K562 (cell line): ENCODE measurements at regions not wholly inside any gene's neighbourhood (a gene's known extent, or its start where the extent isn't known, plus 50 kb on each side); places are given as distances from the start of the nearest gene placed in this dataset.

Experiments
- CBFA2T3 ChIP-seq: fragments of 450-650 bp; IDR thresholded peaks from 2 replicates; pipeline ENCODE4 v1.6.1; 2017
- CTBP1 ChIP-seq: fragments of 450-650 bp; IDR thresholded peaks from 2 replicates; pipeline ENCODE4 v1.6.1; 2016; ENCODE audit warnings: borderline replicate concordance
- FOS ChIP-seq: IDR thresholded peaks from 3 replicates; pipeline ENCODE4 v1.6.1; 2011; ENCODE audit not compliant: insufficient read length; ENCODE audit errors: extremely low read depth
- FOXK2 ChIP-seq, 2 experiments: fragments of 450-650 bp; IDR thresholded peaks in 1 of 2; conservative IDR thresholded peaks in 1 of 2; 2 replicates each; pipeline ENCODE4 v1.6.1; 2016; ENCODE audit warnings: low read depth in 2 of 2, mild to moderate bottlenecking in 1 of 2
- FUS ChIP-seq: fragments of 200-400 bp; formaldehyde crosslinking; optimal IDR thresholded peaks from 2 replicates; pipeline ENCODE3; 2017; ENCODE audit warnings: low read depth, low read length
- MXI1 ChIP-seq: IDR thresholded peaks from 2 replicates; pipeline ENCODE4 v1.6.1; 2011; ENCODE audit warnings: low read depth, mild to moderate bottlenecking, improper control_type of control experiment, low read length
- NCOA1 ChIP-seq: fragments of 450-650 bp; IDR thresholded peaks from 2 replicates; pipeline ENCODE4 v1.6.1; 2016; ENCODE audit warnings: low read depth
- NRF1 ChIP-seq, 2 experiments: fragments of 450-650 bp; IDR thresholded peaks in 1 of 2; conservative IDR thresholded peaks in 1 of 2; 2 replicates each; pipeline ENCODE4 v1.6.1; 2014; ENCODE audit warnings: mild to moderate bottlenecking in 2 of 2
- RBFOX2 ChIP-seq: fragments of 200-400 bp; formaldehyde crosslinking; IDR thresholded peaks from 2 replicates; pipeline ENCODE4 v1.6.1; 2017; ENCODE audit warnings: low read depth, mild to moderate bottlenecking, low read length, moderate library complexity
- RCOR1 ChIP-seq, 2 experiments: IDR thresholded peaks; 2 replicates each; pipeline ENCODE4 v1.6.1; 2012; ENCODE audit warnings: low read depth in 2 of 2, low read length in 2 of 2, borderline replicate concordance in 1 of 2, improper control_type of control experiment in 1 of 2
- SIX5 ChIP-seq, 2 experiments: IDR thresholded peaks; 2 replicates each; pipeline ENCODE4 v1.6.1; 2011; ENCODE audit warnings: low read length in 2 of 2, borderline replicate concordance in 1 of 2, low read depth in 1 of 2, mild to moderate bottlenecking in 1 of 2, moderate library complexity in 1 of 2; ENCODE audit not compliant: insufficient read depth in 1 of 2
- SP1 ChIP-seq: sonication (generic); formaldehyde crosslinking; IDR thresholded peaks from 2 replicates; pipeline ENCODE4 v1.8.1; 2022; ENCODE audit warnings: mild to moderate bottlenecking, missing genetic modification reagents
- SRF ChIP-seq, 2 experiments: fragments of 250-450, 450-650 bp in 1 of 2; sonication (Bioruptor Pico) in 1 of 2; sonication (generic) in 1 of 2; formaldehyde crosslinking; IDR thresholded peaks; 2 replicates each; pipeline versions ENCODE4 v1.5.0 to v1.5.1; 2020 to 2022; ENCODE audit warnings: mild to moderate bottlenecking in 1 of 2, missing genetic modification reagents in 1 of 2
- TCF3 ChIP-seq: sonication (generic); formaldehyde crosslinking; IDR thresholded peaks from 2 replicates; pipeline ENCODE4 v1.4.0; 2020; ENCODE audit warnings: mild to moderate bottlenecking, missing genetic modification reagents
- YY1 ChIP-seq, 3 experiments: IDR thresholded peaks; 2 replicates each; pipeline ENCODE4 v1.6.1; 2011; ENCODE audit warnings: low read length in 2 of 3, mild to moderate bottlenecking in 2 of 3, moderate library complexity in 2 of 3, borderline replicate concordance in 1 of 3, control low read depth in 1 of 3, low read depth in 1 of 3; ENCODE audit not compliant: insufficient read depth in 3 of 3, insufficient replicate concordance in 2 of 3, control insufficient read depth in 1 of 3, insufficient read length in 1 of 3; ENCODE audit errors: extremely low read depth in 1 of 3
- ZNF124 ChIP-seq: sonication (generic); formaldehyde crosslinking; IDR thresholded peaks from 2 replicates; pipeline ENCODE4 v1.8.1; 2022; ENCODE audit warnings: missing genetic modification reagents
- ZNF3 ChIP-seq: fragments of 250-450 bp; sonication (Bioruptor Pico); IDR thresholded peaks from 2 replicates; pipeline ENCODE4 v1.5.0; 2021; ENCODE audit warnings: mild to moderate bottlenecking, moderate library complexity
- ZNF436 ChIP-seq: fragments of 250-450, 450-650 bp; sonication (Bioruptor Pico); formaldehyde crosslinking; IDR thresholded peaks from 2 replicates; pipeline ENCODE4 v1.7.0; 2020; ENCODE audit warnings: mild to moderate bottlenecking
- ZNF644 ChIP-seq: fragments of 200-800 bp; sonication (Bioruptor generic); IDR thresholded peaks from 2 replicates; pipeline ENCODE4 v1.6.1; 2016; ENCODE audit warnings: low read depth, missing genetic modification characterization, missing compliant biosample characterization
- TF ChIP-seq, protein P1 (sequence below): fragments of 450-650 bp; IDR thresholded peaks from one replicate; pipeline ENCODE4 v1.6.1; 2018; ENCODE audit warnings: mild to moderate bottlenecking, moderate library complexity; ENCODE audit not compliant: partially characterized antibody
- TF ChIP-seq, protein P2 (sequence below): sonication (generic); formaldehyde crosslinking; IDR thresholded peaks from 2 replicates; pipeline ENCODE4 v1.9.0; 2022; ENCODE audit warnings: mild to moderate bottlenecking, missing genetic modification reagents
- TF ChIP-seq, protein P3 (sequence below), 2 experiments: IDR thresholded peaks; 2 replicates each; pipeline ENCODE4 v1.6.1; 2011; ENCODE audit warnings: borderline replicate concordance in 1 of 2, control low read depth in 1 of 2, low read depth in 1 of 2, low read length in 1 of 2, mild to moderate bottlenecking in 1 of 2, mixed read lengths in 1 of 2, moderate library complexity in 1 of 2; ENCODE audit not compliant: insufficient read depth in 1 of 2, insufficient read length in 1 of 2, poor library complexity in 1 of 2, severe bottlenecking in 1 of 2; ENCODE audit errors: extremely low read depth in 1 of 2
- TF ChIP-seq, protein P4 (sequence below): fragments of 250-450 bp; sonication (Bioruptor Pico); IDR thresholded peaks from 2 replicates; pipeline ENCODE4 v1.5.0; 2021
- TF ChIP-seq, protein P5 (sequence below): fragments of 450-650 bp; IDR thresholded peaks from 2 replicates; pipeline ENCODE4 v1.6.1; 2016; ENCODE audit warnings: low read depth, mild to moderate bottlenecking, moderate library complexity

DNA sequence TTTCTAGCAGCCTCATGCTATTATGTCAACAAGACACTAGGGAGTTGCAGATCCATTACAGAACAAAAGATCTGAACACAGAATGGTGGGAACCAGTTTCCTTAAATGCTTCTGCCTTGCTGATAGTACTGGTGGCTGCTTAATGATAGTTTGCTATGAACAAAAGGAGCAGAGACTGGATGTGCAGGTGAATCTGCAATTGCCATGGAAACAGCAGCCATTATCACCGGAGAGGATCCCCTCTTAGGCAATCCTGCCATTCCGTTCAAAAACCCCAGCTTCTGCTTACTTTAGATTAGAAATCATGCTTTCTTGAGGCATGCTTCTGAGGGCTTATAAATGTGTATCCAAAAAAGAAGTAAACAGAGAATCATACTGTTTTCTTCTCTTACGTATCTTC, 80.0 kb upstream of the PRKAR2B start (continued):
- TF ChIP-seq, protein P1, sequence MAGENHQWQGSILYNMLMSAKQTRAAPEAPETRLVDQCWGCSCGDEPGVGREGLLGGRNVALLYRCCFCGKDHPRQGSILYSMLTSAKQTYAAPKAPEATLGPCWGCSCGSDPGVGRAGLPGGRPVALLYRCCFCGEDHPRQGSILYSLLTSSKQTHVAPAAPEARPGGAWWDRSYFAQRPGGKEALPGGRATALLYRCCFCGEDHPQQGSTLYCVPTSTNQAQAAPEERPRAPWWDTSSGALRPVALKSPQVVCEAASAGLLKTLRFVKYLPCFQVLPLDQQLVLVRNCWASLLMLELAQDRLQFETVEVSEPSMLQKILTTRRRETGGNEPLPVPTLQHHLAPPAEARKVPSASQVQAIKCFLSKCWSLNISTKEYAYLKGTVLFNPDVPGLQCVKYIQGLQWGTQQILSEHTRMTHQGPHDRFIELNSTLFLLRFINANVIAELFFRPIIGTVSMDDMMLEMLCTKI = no peak
- TF ChIP-seq ZNF3 (CRISPR knock-in tag) (no peak), RBFOX2 (no peak), CTBP1 (peak; percentile 29; the same call in 1 of the 2 replicates), ZNF644 (tag) (no peak), SIX5 (IDR thresholded peaks at IDR 0.05; ENCODE audit: borderline replicate concordance in 1 of 2, insufficient read depth in 1 of 2, low read depth in 1 of 2, low read length in 2 of 2) (no peak), RCOR1 (IDR thresholded peaks at IDR 0.05; ENCODE audit: borderline replicate concordance in 1 of 2, low read depth in 2 of 2, low read length in 2 of 2) (peak; percentile 10 to 75; a peak in 2 of 4 replicates), SRF (CRISPR knock-in tag; IDR thresholded peaks at IDR 0.05) (peak in 1 of 2 experiments; percentile 33; a peak in 1 of 4 replicates), FUS (no peak), CBFA2T3 (peak; percentile 38), FOS (no peak), ZNF124 (no peak), NCOA1 (no peak), ZNF436 (CRISPR knock-in tag) (no peak), FOXK2 (conservative IDR thresholded peaks at IDR 0.05 in 1 of 2, IDR thresholded peaks at IDR 0.05 in 1 of 2; ENCODE audit: low read depth in 2 of 2) (peak in 1 of 2 experiments; percentile 53; a peak in 1 of 4 replicates), NRF1 (conservative IDR thresholded peaks at IDR 0.05 in 1 of 2, IDR thresholded peaks at IDR 0.05 in 1 of 2) (no peak), YY1 (IDR thresholded peaks at IDR 0.05; ENCODE audit: borderline replicate concordance in 1 of 3, control insufficient read depth in 1 of 3, extremely low read depth in 1 of 3, insufficient read depth in 3 of 3, insufficient read length in 1 of 3, insufficient replicate concordance in 2 of 3, low read depth in 1 of 3, low read length in 2 of 3) (peak in 1 of 3 experiments; percentile 77), TCF3 (0 out of 2 replicates have a peak, but pooled peaks have one; percentile 36), MXI1 (0 out of 2 replicates have a peak, but pooled peaks have one; percentile 23), SP1 (no peak)
- TF ChIP-seq, protein P2, sequence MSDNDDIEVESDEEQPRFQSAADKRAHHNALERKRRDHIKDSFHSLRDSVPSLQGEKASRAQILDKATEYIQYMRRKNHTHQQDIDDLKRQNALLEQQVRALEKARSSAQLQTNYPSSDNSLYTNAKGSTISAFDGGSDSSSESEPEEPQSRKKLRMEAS (CRISPR knock-in tag) = no peak
- TF ChIP-seq, protein P3, sequence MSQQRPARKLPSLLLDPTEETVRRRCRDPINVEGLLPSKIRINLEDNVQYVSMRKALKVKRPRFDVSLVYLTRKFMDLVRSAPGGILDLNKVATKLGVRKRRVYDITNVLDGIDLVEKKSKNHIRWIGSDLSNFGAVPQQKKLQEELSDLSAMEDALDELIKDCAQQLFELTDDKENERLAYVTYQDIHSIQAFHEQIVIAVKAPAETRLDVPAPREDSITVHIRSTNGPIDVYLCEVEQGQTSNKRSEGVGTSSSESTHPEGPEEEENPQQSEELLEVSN (IDR thresholded peaks at IDR 0.05; ENCODE audit: borderline replicate concordance in 1 of 2, extremely low read depth in 1 of 2, insufficient read depth in 1 of 2, insufficient read length in 1 of 2, low read depth in 1 of 2, low read length in 1 of 2, poor library complexity in 1 of 2, severe bottlenecking in 1 of 2) = no peak
- TF ChIP-seq, protein P4, sequence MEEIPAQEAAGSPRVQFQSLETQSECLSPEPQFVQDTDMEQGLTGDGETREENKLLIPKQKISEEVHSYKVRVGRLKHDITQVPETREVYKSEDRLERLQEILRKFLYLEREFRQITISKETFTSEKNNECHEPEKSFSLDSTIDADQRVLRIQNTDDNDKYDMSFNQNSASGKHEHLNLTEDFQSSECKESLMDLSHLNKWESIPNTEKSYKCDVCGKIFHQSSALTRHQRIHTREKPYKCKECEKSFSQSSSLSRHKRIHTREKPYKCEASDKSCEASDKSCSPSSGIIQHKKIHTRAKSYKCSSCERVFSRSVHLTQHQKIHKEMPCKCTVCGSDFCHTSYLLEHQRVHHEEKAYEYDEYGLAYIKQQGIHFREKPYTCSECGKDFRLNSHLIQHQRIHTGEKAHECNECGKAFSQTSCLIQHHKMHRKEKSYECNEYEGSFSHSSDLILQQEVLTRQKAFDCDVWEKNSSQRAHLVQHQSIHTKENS (CRISPR knock-in tag) = no peak
- TF ChIP-seq, protein P5, sequence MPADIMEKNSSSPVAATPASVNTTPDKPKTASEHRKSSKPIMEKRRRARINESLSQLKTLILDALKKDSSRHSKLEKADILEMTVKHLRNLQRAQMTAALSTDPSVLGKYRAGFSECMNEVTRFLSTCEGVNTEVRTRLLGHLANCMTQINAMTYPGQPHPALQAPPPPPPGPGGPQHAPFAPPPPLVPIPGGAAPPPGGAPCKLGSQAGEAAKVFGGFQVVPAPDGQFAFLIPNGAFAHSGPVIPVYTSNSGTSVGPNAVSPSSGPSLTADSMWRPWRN = no peak
